ENCODE measurements at regions not wholly inside any gene's neighbourhood (a gene's known extent, or its start where the extent isn't known, plus 50 kb on each side); places are given as distances from the start of the nearest gene placed in this dataset.

DNA sequence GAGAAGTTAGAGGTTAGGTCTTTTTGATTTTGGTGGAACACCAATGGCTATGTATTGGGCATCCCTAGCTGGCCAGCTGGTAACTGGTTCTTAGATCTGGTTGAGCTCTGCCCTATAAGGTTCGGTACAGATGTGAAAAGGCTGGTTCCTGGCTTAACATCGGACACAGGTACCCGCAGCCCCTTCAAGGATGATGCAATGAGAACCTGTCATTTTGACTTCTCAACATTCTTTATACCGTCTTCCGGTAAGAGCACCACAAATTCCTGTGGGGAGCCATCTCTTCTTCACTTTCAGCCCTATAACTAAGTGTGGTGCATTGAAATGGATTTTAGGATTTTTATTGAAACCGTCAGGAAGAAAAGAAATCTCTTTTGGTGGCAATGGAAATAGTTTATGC, 222.8 kb downstream of the ADAMTS9 start:
- TF ChIP-seq CTCF (IDR thresholded peaks at IDR 0.05; ENCODE audit: insufficient read depth in 1 of 2, low read depth in 1 of 2, low read length in 1 of 2, severe bottlenecking in 1 of 2, unreplicated experiment in 1 of 2) = no peak
- no peak overlapping the region for H3K4me3 ChIP-seq (ENCODE audit: low read depth, low read length)
- intact Hi-C loops (cut with micrococcal nuclease; ENCODE audit: unreplicated experiment) = no loop called here
- Mint-ChIP-seq H3K9me3 (ENCODE audit: unreplicated experiment) (no peaks in the 10 kb centered on the region), H3K4me3 (ENCODE audit: unreplicated experiment) (no peak overlapping the region), H3K36me3 (ENCODE audit: insufficient read depth, unreplicated experiment) (no peaks in the 10 kb centered on the region), H3K27ac (ENCODE audit: unreplicated experiment) (no peak overlapping the region), H3K27me3 (ENCODE audit: insufficient read depth, unreplicated experiment) (peaks cover 3% of the 10 kb centered on the region), H3K4me1 (ENCODE audit: low read depth, unreplicated experiment) (no peaks in the 10 kb centered on the region)
- H3K27me3 ChIP-seq (replicated peaks; ENCODE audit: control insufficient read depth, insufficient read depth, low read length) = no peaks in the 10 kb centered on the region
- H3K36me3 ChIP-seq (ENCODE audit: control insufficient read depth, insufficient read depth, low read length) = no peaks in the 10 kb centered on the region
- no peaks in the 10 kb centered on the region for H3K9me3 ChIP-seq
- no peak for DNase-seq
- BruUV-seq (replicated peaks) = no TSS peak
- POLR2A ChIA-PET = no interaction called here
- no peaks in the 10 kb centered on the region for H3K4me1 ChIP-seq
- CTCF ChIA-PET = no interaction called here

- no TSS peak for BruUV-seq (replicated peaks)
- H3K27ac Mint-ChIP-seq (ENCODE audit: unreplicated experiment) = no peak overlapping the region
- H3K27me3 Mint-ChIP-seq (ENCODE audit: insufficient read depth, unreplicated experiment) = peaks cover 3% of the 10 kb centered on the region
Measured at GRCh38 chr3:64463981-64464380, 223.8 kb downstream of the ADAMTS9 start.

GRCh38 chr3:64462203-64462602, 225.6 kb downstream of the ADAMTS9 start:
- H3K4me1 Mint-ChIP-seq (ENCODE audit: low read depth, unreplicated experiment) = no peaks in the 10 kb centered on the region
- intact Hi-C loops (cut with micrococcal nuclease; ENCODE audit: unreplicated experiment) = no loop called here
- BruUV-seq (replicated peaks) = no TSS peak
- DNase-seq = no peak
- H3K4me3 ChIP-seq (ENCODE audit: low read depth, low read length) = no peak overlapping the region
- peaks cover 3% of the 10 kb centered on the region for H3K27me3 Mint-ChIP-seq (ENCODE audit: insufficient read depth, unreplicated experiment)
- H3K36me3 Mint-ChIP-seq (ENCODE audit: insufficient read depth, unreplicated experiment) = no peaks in the 10 kb centered on the region
- H3K27ac Mint-ChIP-seq (ENCODE audit: unreplicated experiment) = no peak overlapping the region
- no peaks in the 10 kb centered on the region for H3K9me3 ChIP-seq
- ChIA-PET POLR2A (no interaction called here), CTCF (interaction anchor here (1.3 kb wide), 1 partner anchor 209 kb away, joined by 3 read pairs; no protein-coding TSS in a partner anchor)
- H3K36me3 ChIP-seq (ENCODE audit: control insufficient read depth, insufficient read depth, low read length) = no peaks in the 10 kb centered on the region
- H3K9me3 Mint-ChIP-seq (ENCODE audit: unreplicated experiment) = no peaks in the 10 kb centered on the region
- H3K4me1 ChIP-seq = no peaks in the 10 kb centered on the region
- H3K4me3 Mint-ChIP-seq (ENCODE audit: unreplicated experiment) = no peak overlapping the region
- H3K27me3 ChIP-seq (replicated peaks; ENCODE audit: control insufficient read depth, insufficient read depth, low read length) = no peaks in the 10 kb centered on the region
- no peak for TF ChIP-seq CTCF (IDR thresholded peaks at IDR 0.05; ENCODE audit: insufficient read depth in 1 of 2, low read depth in 1 of 2, low read length in 1 of 2, severe bottlenecking in 1 of 2, unreplicated experiment in 1 of 2)

More at GRCh38 chr3:64463981-64464380, 223.8 kb downstream of the ADAMTS9 start:
- Mint-ChIP-seq H3K4me1 (ENCODE audit: low read depth, unreplicated experiment) (no peaks in the 10 kb centered on the region), H3K9me3 (ENCODE audit: unreplicated experiment) (no peaks in the 10 kb centered on the region), H3K36me3 (ENCODE audit: insufficient read depth, unreplicated experiment) (no peaks in the 10 kb centered on the region), H3K4me3 (ENCODE audit: unreplicated experiment) (no peak overlapping the region)
- Histone ChIP-seq H3K4me1 (no peaks in the 10 kb centered on the region), H3K27me3 (replicated peaks; ENCODE audit: control insufficient read depth, insufficient read depth, low read length) (no peaks in the 10 kb centered on the region), H3K9me3 (no peaks in the 10 kb centered on the region), H3K4me3 (ENCODE audit: low read depth, low read length) (no peak overlapping the region), H3K36me3 (ENCODE audit: control insufficient read depth, insufficient read depth, low read length) (no peaks in the 10 kb centered on the region)
- no peak for TF ChIP-seq CTCF (IDR thresholded peaks at IDR 0.05; ENCODE audit: insufficient read depth in 1 of 2, low read depth in 1 of 2, low read length in 1 of 2, severe bottlenecking in 1 of 2, unreplicated experiment in 1 of 2)
- POLR2A ChIA-PET = no interaction called here
- no peak for DNase-seq
- CTCF ChIA-PET = interaction anchor here (1.5 kb wide), 1 partner anchor 145 kb away, joined by 4 read pairs; no protein-coding TSS in a partner anchor
- intact Hi-C loops (cut with micrococcal nuclease; ENCODE audit: unreplicated experiment) = no loop called here
